H9 (cell line): ENCODE measurements at regions not wholly inside any gene's neighbourhood (a gene's known extent, or its start where the extent isn't known, plus 50 kb on each side); places are given as distances from the start of the nearest gene placed in this dataset.

Experiments
- DNase-seq: peaks from one replicate; pipeline ENCODE4 v3.0.0-alpha.2; 2017
- H2AFZ ChIP-seq: one replicate; pipeline ENCODE4 v1.6.1; 2013; ENCODE audit warnings: mild to moderate bottlenecking, low read length, control low read depth, moderate library complexity
- H2AK5ac ChIP-seq: 2 replicates; pipeline ENCODE4 v1.6.1; 2013; ENCODE audit warnings: low read length, control low read depth, mixed read lengths; ENCODE audit not compliant: insufficient read length
- H2BK120ac ChIP-seq: one replicate; pipeline ENCODE4 v1.6.1; 2013; ENCODE audit warnings: low read depth, mild to moderate bottlenecking, low read length, control low read depth, inconsistent platforms; ENCODE audit not compliant: poor library complexity, severe bottlenecking
- H2BK12ac ChIP-seq: 2 replicates; pipeline ENCODE4 v1.6.1; 2013; ENCODE audit warnings: low read length, control low read depth, mixed read lengths, low read depth; ENCODE audit not compliant: insufficient read length
- H2BK15ac ChIP-seq: 2 replicates; pipeline ENCODE4 v1.6.1; 2013; ENCODE audit warnings: low read depth, low read length, control low read depth
- H2BK20ac ChIP-seq: one replicate; pipeline ENCODE4 v1.6.1; 2013; ENCODE audit warnings: low read depth, mild to moderate bottlenecking, low read length, control low read depth, inconsistent platforms; ENCODE audit not compliant: poor library complexity, severe bottlenecking
- H2BK5ac ChIP-seq: 2 replicates; pipeline ENCODE4 v1.6.1; 2013; ENCODE audit warnings: low read length, control low read depth, mixed read lengths; ENCODE audit not compliant: insufficient read length
- H3K14ac ChIP-seq: 2 replicates; pipeline ENCODE4 v1.6.1; 2013; ENCODE audit warnings: low read length, control low read depth; ENCODE audit not compliant: insufficient read depth
- H3K18ac ChIP-seq: 2 replicates; pipeline ENCODE4 v1.6.1; 2013; ENCODE audit warnings: low read depth, mild to moderate bottlenecking, mixed read lengths, low read length, control low read depth; ENCODE audit not compliant: insufficient read length
- H3K23ac ChIP-seq: 2 replicates; pipeline ENCODE4 v1.6.1; 2013; ENCODE audit warnings: low read length, control low read depth, mixed read lengths, low read depth; ENCODE audit not compliant: insufficient read length
- H3K23me2 ChIP-seq: 2 replicates; pipeline ENCODE4 v1.6.1; 2013; ENCODE audit warnings: low read depth, mild to moderate bottlenecking, mixed read lengths, low read length, control low read depth; ENCODE audit not compliant: insufficient read length, poor library complexity, severe bottlenecking
- H3K27ac ChIP-seq: 2 replicates; pipeline ENCODE4 v1.5.1; 2013; ENCODE audit warnings: low read length, control low read depth, mixed read lengths, low read depth; ENCODE audit not compliant: insufficient read length
- H3K27me3 ChIP-seq: 2 replicates; pipeline ENCODE4 v1.6.1; 2013; ENCODE audit warnings: low read length, control low read depth, inconsistent platforms; ENCODE audit not compliant: insufficient read depth
- H3K4ac ChIP-seq: 2 replicates; pipeline ENCODE4 v1.6.1; 2013; ENCODE audit warnings: low read depth, mild to moderate bottlenecking, control low read depth, inconsistent platforms, low read length, moderate library complexity
- H3K4me1 ChIP-seq: 2 replicates; pipeline ENCODE4 v1.6.1; 2013; ENCODE audit warnings: low read length, control low read depth, inconsistent platforms; ENCODE audit not compliant: insufficient read depth
- H3K4me2 ChIP-seq: 2 replicates; pipeline ENCODE4 v1.6.1; 2013; ENCODE audit warnings: low read length, control low read depth, mixed read lengths; ENCODE audit not compliant: insufficient read length, insufficient read depth
- H3K56ac ChIP-seq: 2 replicates; pipeline ENCODE4 v1.6.1; 2013; ENCODE audit warnings: low read depth, mild to moderate bottlenecking, mixed read lengths, low read length, control low read depth; ENCODE audit not compliant: insufficient read length
- H3K79me1 ChIP-seq: 2 replicates; pipeline ENCODE4 v1.6.1; 2013; ENCODE audit warnings: low read depth, mild to moderate bottlenecking, moderate library complexity, low read length, control low read depth, inconsistent platforms; ENCODE audit not compliant: insufficient read depth, poor library complexity, severe bottlenecking
- H3K79me2 ChIP-seq: 2 replicates; pipeline ENCODE4 v1.6.1; 2013; ENCODE audit warnings: low read length, control low read depth, inconsistent platforms; ENCODE audit not compliant: insufficient read depth
- H3K9ac ChIP-seq: 2 replicates; pipeline ENCODE4 v1.6.1; 2013; ENCODE audit warnings: low read length, control low read depth, mixed read lengths; ENCODE audit not compliant: insufficient read length; ENCODE audit errors: extremely low read depth
- H3K9me3 ChIP-seq: one replicate; pipeline ENCODE4 v1.6.1; 2013; ENCODE audit warnings: low read depth, low read length, inconsistent platforms; ENCODE audit not compliant: control insufficient read depth
- H3T11ph ChIP-seq: one replicate; pipeline ENCODE4 v1.6.1; 2013; ENCODE audit warnings: mild to moderate bottlenecking, low read length, control low read depth, inconsistent platforms
- H4K20me1 ChIP-seq: one replicate; pipeline ENCODE4 v1.6.1; 2013; ENCODE audit not compliant: control insufficient read depth, insufficient read length, insufficient read depth
- H4K5ac ChIP-seq: 2 replicates; pipeline ENCODE4 v1.6.1; 2013; ENCODE audit warnings: low read depth, mild to moderate bottlenecking, mixed read lengths, low read length, control low read depth; ENCODE audit not compliant: insufficient read length
- H4K8ac ChIP-seq: replicated peaks from 2 replicates; pipeline ENCODE4 v1.6.1; 2013; ENCODE audit warnings: low read length, control low read depth, mixed read lengths, low read depth; ENCODE audit not compliant: insufficient read length
- H4K91ac ChIP-seq: 2 replicates; pipeline ENCODE4 v1.6.1; 2013; ENCODE audit warnings: low read depth, mild to moderate bottlenecking, moderate library complexity, mixed read lengths, low read length, control low read depth; ENCODE audit not compliant: insufficient read length
- H3K27ac Mint-ChIP-seq, 3 experiments: 2 replicates in 2 of 3; 3 replicates in 1 of 3; pipeline ENCODE4 v1.8.0; 2020 to 2021; ENCODE audit warnings: mixed read lengths in 3 of 3, mild to moderate bottlenecking in 1 of 3, moderate library complexity in 1 of 3
- H3K27me3 Mint-ChIP-seq: 2 replicates; pipeline ENCODE4 v1.8.0; 2021; ENCODE audit warnings: low read depth, mild to moderate bottlenecking, moderate library complexity, mixed read lengths
- H3K36me3 Mint-ChIP-seq, 3 experiments: 2 replicates in 2 of 3; 3 replicates in 1 of 3; pipeline ENCODE4 v1.8.0; 2020 to 2021; ENCODE audit warnings: low read depth in 3 of 3, mixed read lengths in 3 of 3; ENCODE audit not compliant: insufficient read depth in 1 of 3
- H3K4me1 Mint-ChIP-seq, 2 experiments: 2 replicates each; pipeline ENCODE4 v1.8.0; 2020; ENCODE audit warnings: mixed read lengths in 2 of 2
- H3K4me3 Mint-ChIP-seq, 2 experiments: 2 replicates in 1 of 2; 3 replicates in 1 of 2; pipeline ENCODE4 v1.8.0; 2020 to 2021; ENCODE audit warnings: mild to moderate bottlenecking in 2 of 2, mixed read lengths in 2 of 2, moderate library complexity in 1 of 2
- H3K9me3 Mint-ChIP-seq, 2 experiments: 2 replicates in 1 of 2; 3 replicates in 1 of 2; pipeline ENCODE4 v1.8.0; 2020; ENCODE audit warnings: mild to moderate bottlenecking in 2 of 2, mixed read lengths in 2 of 2, moderate library complexity in 1 of 2
- CTCF ChIP-seq: fragments of 200-600 bp; sonication (generic); conservative IDR thresholded peaks from 3 replicates; pipeline ENCODE4 v1.8.0; 2021; ENCODE audit warnings: antibody characterized with exemption, mild to moderate bottlenecking
- WGBS: extraction: QIAGEN DNeasy Blood & Tissue Kit; methylation state at CpG from one replicate; pipeline ENCODE4 v1.1.7; 2013; ENCODE audit warnings: missing lambda C conversion rate, low lambda C conversion rate, mixed read lengths; ENCODE audit not compliant: insufficient read length; ENCODE audit errors: extremely low coverage; 5-methylcytosine and 5-hydroxymethylcytosine counted together

DNA sequence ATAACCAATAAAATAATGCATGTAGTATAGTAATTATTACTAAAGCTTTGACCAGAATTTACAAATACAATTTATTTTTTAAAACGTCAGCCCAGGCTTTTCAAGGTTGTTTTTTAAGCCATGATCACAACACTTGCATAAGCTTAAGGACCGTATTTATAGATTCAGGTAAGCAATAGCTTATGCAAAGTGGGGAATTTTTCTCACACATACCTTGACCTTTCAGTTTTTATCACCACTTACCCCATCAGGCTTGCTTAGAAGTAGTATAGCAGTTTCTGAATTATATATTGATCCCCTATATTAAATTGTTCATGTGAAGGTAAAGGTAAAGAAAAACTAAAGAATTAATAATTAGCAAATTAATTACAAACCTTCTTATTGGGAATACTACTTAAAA is 232.3 kb upstream of the FKBP1C start:
- DNase-seq: no peak
- Histone ChIP-seq H2AFZ (no peak overlapping the region), H2BK20ac (no peak overlapping the region), H4K8ac (no peak overlapping the region), H2BK15ac (no peak overlapping the region), H3K27ac (no peak overlapping the region), H2BK120ac (no peak overlapping the region), H3K9ac (no peak overlapping the region), H3K4ac (no peak overlapping the region), H3K18ac (no peak overlapping the region), H3K23ac (no peak overlapping the region), H3K23me2 (no peaks in the 10 kb centered on the region), H3T11ph (no peak overlapping the region), H2AK5ac (no peak overlapping the region), H3K9me3 (no peaks in the 10 kb centered on the region), H3K4me2 (no peak overlapping the region), H3K79me2 (no peaks in the 10 kb centered on the region), H3K27me3 (no peaks in the 10 kb centered on the region), H2BK5ac (no peak overlapping the region), H4K5ac (no peak overlapping the region), H4K20me1 (no peaks in the 10 kb centered on the region), H3K4me1 (no peaks in the 10 kb centered on the region), H3K14ac (no peak overlapping the region), H3K79me1 (no peaks in the 10 kb centered on the region), H3K56ac (no peak overlapping the region), H2BK12ac (no peak overlapping the region), H4K91ac (no peak overlapping the region)
- Mint-ChIP-seq H3K4me3 (no peak overlapping the region), H3K27ac (no peak overlapping the region), H3K4me1 (no peaks in the 10 kb centered on the region), H3K9me3 (peaks cover 0 to 2% of the 10 kb centered on the region in 2 experiments; a peak in 1 of 5 replicates), H3K36me3 (peaks cover 0 to 3% (median 0%) of the 10 kb centered on the region in 3 experiments; a peak in 1 of 7 replicates), H3K27me3 (no peaks in the 10 kb centered on the region)
- no CpG with 5 or more reads among the region's 2 CpGs for WGBS
- TF ChIP-seq CTCF: no peak
